Karpas-422 (cell line): ENCODE measurements at regions not wholly inside any gene's neighbourhood (a gene's known extent, or its start where the extent isn't known, plus 50 kb on each side); places are given as distances from the start of the nearest gene placed in this dataset.

Experiments used
- DNase-seq: peaks from one replicate; pipeline ENCODE4 v3.0.0-alpha.2; 2015
- H2AFZ ChIP-seq: fragments of 200-600 bp; sonication (generic); 2 replicates; pipeline ENCODE4 v1.6.1; 2014; ENCODE audit warnings: antibody characterized with exemption, low read length, mixed read lengths
- H3K27ac ChIP-seq: fragments of 200-600 bp; sonication (generic); 2 replicates; pipeline ENCODE4 v1.5.1; 2014; ENCODE audit warnings: mild to moderate bottlenecking, low read length, moderate library complexity
- H3K27me3 ChIP-seq: fragments of 200-600 bp; sonication (generic); 2 replicates; pipeline ENCODE4 v1.6.1; 2014; ENCODE audit warnings: low read length, mixed read lengths
- H3K36me3 ChIP-seq: fragments of 200-600 bp; sonication (generic); 2 replicates; pipeline ENCODE4 v1.6.1; 2014; ENCODE audit warnings: low read length, mixed read lengths; ENCODE audit not compliant: insufficient read depth
- H3K4me1 ChIP-seq: fragments of 200-600 bp; sonication (generic); 2 replicates; pipeline ENCODE4 v1.6.1; 2014; ENCODE audit warnings: mild to moderate bottlenecking, low read length, mixed read lengths
- H3K4me2 ChIP-seq: fragments of 200-600 bp; sonication (generic); 2 replicates; pipeline ENCODE4 v1.6.1; 2014; ENCODE audit warnings: low read length, low read depth, mild to moderate bottlenecking; ENCODE audit not compliant: poor library complexity, severe bottlenecking
- H3K4me3 ChIP-seq: fragments of 200-600 bp; sonication (generic); 2 replicates; pipeline ENCODE4 v1.5.1; 2014; ENCODE audit warnings: mild to moderate bottlenecking, antibody characterized with exemption, low read length, mixed read lengths
- H3K79me2 ChIP-seq: fragments of 200-600 bp; sonication (generic); 2 replicates; pipeline ENCODE4 v1.6.1; 2014; ENCODE audit warnings: mild to moderate bottlenecking, low read length, mixed read lengths
- H3K9ac ChIP-seq: fragments of 200-600 bp; sonication (generic); 2 replicates; pipeline ENCODE4 v1.6.0; 2014; ENCODE audit warnings: low read length
- H3K9me2 ChIP-seq: fragments of 200-600 bp; sonication (generic), shearing (Covaris generic); replicated peaks from 2 replicates; pipeline ENCODE4 v1.6.0; 2014; ENCODE audit warnings: mild to moderate bottlenecking, low read length, moderate library complexity; ENCODE audit not compliant: insufficient read depth
- H3K9me3 ChIP-seq: fragments of 300-700, 200-600 bp; sonication (generic); 2 replicates; pipeline ENCODE4 v1.6.1; 2014; ENCODE audit warnings: low read length, mixed read lengths
- H4K20me1 ChIP-seq: fragments of 200-600 bp; sonication (generic); 2 replicates; pipeline ENCODE4 v1.6.1; 2014; ENCODE audit warnings: mild to moderate bottlenecking, antibody characterized with exemption, low read length, low read depth; ENCODE audit not compliant: insufficient read depth

DNA sequence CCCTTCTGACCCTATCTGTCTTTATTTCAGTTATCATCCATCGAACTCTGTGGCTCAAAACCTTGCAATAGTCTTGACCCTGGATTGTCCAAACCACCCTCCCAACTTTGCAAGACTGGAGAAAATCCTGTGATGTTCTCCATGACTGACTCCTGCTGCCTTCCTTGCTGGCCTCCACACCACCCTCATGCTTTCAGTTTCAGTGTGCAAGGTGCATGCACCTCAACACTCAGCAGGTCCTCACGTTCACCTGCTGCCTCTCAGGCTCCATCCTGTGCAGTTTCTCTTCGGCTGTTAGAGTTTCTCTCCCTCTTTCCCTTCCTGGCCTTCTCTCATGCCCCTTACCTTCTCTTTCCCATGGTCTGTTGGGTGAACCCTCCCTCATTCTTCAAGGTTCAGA, 59.4 kb upstream of the ASIC2 start:
- no peaks in the 10 kb centered on the region for H3K79me2 ChIP-seq
- H3K27me3 ChIP-seq, result no peaks in the 10 kb centered on the region
- H3K36me3 ChIP-seq, result no peaks in the 10 kb centered on the region
- H3K9me3 ChIP-seq, result no peaks in the 10 kb centered on the region
- H3K4me1 ChIP-seq, result no peaks in the 10 kb centered on the region
- H4K20me1 ChIP-seq, result no peaks in the 10 kb centered on the region
- no peak overlapping the region for H3K27ac ChIP-seq
- no peak overlapping the region for H3K4me3 ChIP-seq
- no peak overlapping the region for H3K4me2 ChIP-seq
- DNase-seq, result no peak
- H2AFZ ChIP-seq, result no peak overlapping the region
- no peak overlapping the region for H3K9ac ChIP-seq
- no peaks in the 10 kb centered on the region for H3K9me2 ChIP-seq

GRCh38 chr17:33356266-33356665, 63.2 kb upstream of the ASIC2 start:
- no peaks in the 10 kb centered on the region for H3K79me2 ChIP-seq
- no peaks in the 10 kb centered on the region for H3K27me3 ChIP-seq
- no peak overlapping the region for H3K4me2 ChIP-seq

DNA sequence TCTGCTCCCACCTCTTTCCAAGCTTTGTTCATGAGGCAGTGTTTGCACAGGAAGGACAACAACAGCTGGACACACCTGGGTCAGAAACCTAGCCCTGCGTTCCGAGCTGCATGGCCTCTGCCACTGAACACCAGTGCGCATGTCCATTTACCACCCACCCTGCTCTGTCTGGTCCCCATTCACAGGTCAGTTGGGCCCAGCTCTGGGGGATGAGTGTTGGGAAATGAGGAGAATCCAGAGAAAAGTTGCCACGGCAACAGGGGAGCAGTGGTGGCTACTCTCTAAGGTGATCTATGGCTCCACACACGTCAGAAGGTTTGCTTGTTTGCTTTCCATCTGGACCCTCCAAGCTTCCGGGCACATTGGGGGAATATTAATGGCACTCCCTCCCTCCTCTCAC, 70.4 kb upstream of the ASIC2 start:
- H3K4me3 ChIP-seq, result no peak overlapping the region
- no peak overlapping the region for H2AFZ ChIP-seq
- H3K27ac ChIP-seq, result no peak overlapping the region
- H3K9me3 ChIP-seq, result no peaks in the 10 kb centered on the region
- no peak overlapping the region for H3K4me2 ChIP-seq
- H3K36me3 ChIP-seq, result no peaks in the 10 kb centered on the region
- DNase-seq, result no peak
- H3K9ac ChIP-seq, result no peak overlapping the region
- H3K27me3 ChIP-seq, result 0 out of 2 replicates have a peak, but pooled peaks cover 3% of the 10 kb centered on the region
- no peaks in the 10 kb centered on the region for H3K4me1 ChIP-seq
- H3K79me2 ChIP-seq, result no peaks in the 10 kb centered on the region
- no peaks in the 10 kb centered on the region for H3K9me2 ChIP-seq
- no peaks in the 10 kb centered on the region for H4K20me1 ChIP-seq

More at GRCh38 chr17:33356266-33356665, 63.2 kb upstream of the ASIC2 start:
- H3K27ac ChIP-seq, result no peak overlapping the region
- H2AFZ ChIP-seq, result no peak overlapping the region
- no peaks in the 10 kb centered on the region for H3K9me3 ChIP-seq
- no peaks in the 10 kb centered on the region for H3K4me1 ChIP-seq
- no peaks in the 10 kb centered on the region for H4K20me1 ChIP-seq
- H3K9ac ChIP-seq, result no peak overlapping the region
- H3K4me3 ChIP-seq, result no peak overlapping the region
- H3K36me3 ChIP-seq, result no peaks in the 10 kb centered on the region
- H3K9me2 ChIP-seq, result no peaks in the 10 kb centered on the region
- no peak for DNase-seq

- no peak for DNase-seq
- H3K4me3 ChIP-seq, result no peak overlapping the region
- H3K9me2 ChIP-seq, result no peaks in the 10 kb centered on the region
- H3K79me2 ChIP-seq, result no peaks in the 10 kb centered on the region
- no peaks in the 10 kb centered on the region for H3K36me3 ChIP-seq
- 0 out of 2 replicates have a peak, but pooled peaks cover 3% of the 10 kb centered on the region for H3K27me3 ChIP-seq
- no peak overlapping the region for H3K4me2 ChIP-seq
- no peaks in the 10 kb centered on the region for H3K9me3 ChIP-seq
- H2AFZ ChIP-seq, result no peak overlapping the region
- no peaks in the 10 kb centered on the region for H3K4me1 ChIP-seq
- H3K27ac ChIP-seq, result no peak overlapping the region
- H4K20me1 ChIP-seq, result no peaks in the 10 kb centered on the region
- H3K9ac ChIP-seq, result no peak overlapping the region
Observed at GRCh38 chr17:33366960-33367359, 73.9 kb upstream of the ASIC2 start.

GRCh38 chr17:33369149-33369548, 76.1 kb upstream of the ASIC2 start:
- no peak overlapping the region for H3K4me3 ChIP-seq
- H4K20me1 ChIP-seq, result no peaks in the 10 kb centered on the region
- no peak for DNase-seq
- no peaks in the 10 kb centered on the region for H3K36me3 ChIP-seq
- H2AFZ ChIP-seq, result no peak overlapping the region
- H3K4me2 ChIP-seq, result no peak overlapping the region
- H3K27ac ChIP-seq, result no peak overlapping the region
- no peaks in the 10 kb centered on the region for H3K9me3 ChIP-seq
- H3K79me2 ChIP-seq, result no peaks in the 10 kb centered on the region
- H3K9me2 ChIP-seq, result no peaks in the 10 kb centered on the region
- no peak overlapping the region for H3K9ac ChIP-seq
- 0 out of 2 replicates have a peak, but pooled peaks cover 3% of the 10 kb centered on the region for H3K27me3 ChIP-seq
- H3K4me1 ChIP-seq, result no peaks in the 10 kb centered on the region

GRCh38 chr17:33369876-33370275, 76.8 kb upstream of the ASIC2 start:
- no peaks in the 10 kb centered on the region for H3K4me1 ChIP-seq
- no peak overlapping the region for H3K4me3 ChIP-seq
- DNase-seq, result no peak
- no peaks in the 10 kb centered on the region for H3K9me3 ChIP-seq
- no peaks in the 10 kb centered on the region for H3K36me3 ChIP-seq
- no peaks in the 10 kb centered on the region for H3K79me2 ChIP-seq
- no peaks in the 10 kb centered on the region for H4K20me1 ChIP-seq
- no peak overlapping the region for H3K27ac ChIP-seq
- H3K9ac ChIP-seq, result no peak overlapping the region
- 0 out of 2 replicates have a peak, but pooled peaks cover 3% of the 10 kb centered on the region for H3K27me3 ChIP-seq
- H3K9me2 ChIP-seq, result no peaks in the 10 kb centered on the region
- no peak overlapping the region for H3K4me2 ChIP-seq
- H2AFZ ChIP-seq, result no peak overlapping the region

DNA sequence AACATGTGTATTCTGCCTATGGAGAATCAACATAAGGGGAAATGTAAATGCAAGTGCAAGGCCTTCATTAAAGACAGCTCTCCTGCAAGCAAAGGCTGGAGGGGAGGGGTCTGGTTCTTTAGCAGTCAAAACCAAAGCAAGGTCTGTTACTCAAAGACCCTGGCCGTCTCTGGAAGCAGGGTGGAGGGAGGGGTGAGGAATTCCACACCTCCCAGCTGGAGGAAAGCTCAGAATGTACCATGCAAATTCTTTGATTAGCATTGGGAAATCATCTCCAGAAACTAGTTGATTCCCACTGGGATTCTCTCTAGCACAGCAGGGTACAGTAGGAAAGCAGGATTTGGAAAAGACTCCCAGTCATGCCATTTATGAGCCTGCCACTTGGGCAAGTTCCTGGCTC, 77.3 kb upstream of the ASIC2 start:
- Histone ChIP-seq H3K9me3 (no peaks in the 10 kb centered on the region), H3K4me2 (no peak overlapping the region), H4K20me1 (no peaks in the 10 kb centered on the region), H3K9ac (no peak overlapping the region), H3K36me3 (no peaks in the 10 kb centered on the region), H3K9me2 (no peaks in the 10 kb centered on the region), H3K4me3 (no peak overlapping the region), H3K27me3 (0 out of 2 replicates have a peak, but pooled peaks cover 3% of the 10 kb centered on the region), H3K27ac (no peak overlapping the region), H3K4me1 (no peaks in the 10 kb centered on the region), H3K79me2 (no peaks in the 10 kb centered on the region), H2AFZ (no peak overlapping the region)
- DNase-seq, result no peak

GRCh38 chr17:33371377-33371776, 78.3 kb upstream of the ASIC2 start:
- no peaks in the 10 kb centered on the region for H3K4me1 ChIP-seq
- no peak overlapping the region for H3K4me2 ChIP-seq
- H3K36me3 ChIP-seq, result no peaks in the 10 kb centered on the region
- H3K4me3 ChIP-seq, result no peak overlapping the region
- no peaks in the 10 kb centered on the region for H4K20me1 ChIP-seq
- no peak overlapping the region for H3K27ac ChIP-seq
- DNase-seq, result no peak
- H3K9me3 ChIP-seq, result no peaks in the 10 kb centered on the region
- no peak overlapping the region for H3K9ac ChIP-seq
- H3K79me2 ChIP-seq, result no peaks in the 10 kb centered on the region
- 0 out of 2 replicates have a peak, but pooled peaks cover 3% of the 10 kb centered on the region for H3K27me3 ChIP-seq
- no peaks in the 10 kb centered on the region for H3K9me2 ChIP-seq
- H2AFZ ChIP-seq, result no peak overlapping the region

DNA sequence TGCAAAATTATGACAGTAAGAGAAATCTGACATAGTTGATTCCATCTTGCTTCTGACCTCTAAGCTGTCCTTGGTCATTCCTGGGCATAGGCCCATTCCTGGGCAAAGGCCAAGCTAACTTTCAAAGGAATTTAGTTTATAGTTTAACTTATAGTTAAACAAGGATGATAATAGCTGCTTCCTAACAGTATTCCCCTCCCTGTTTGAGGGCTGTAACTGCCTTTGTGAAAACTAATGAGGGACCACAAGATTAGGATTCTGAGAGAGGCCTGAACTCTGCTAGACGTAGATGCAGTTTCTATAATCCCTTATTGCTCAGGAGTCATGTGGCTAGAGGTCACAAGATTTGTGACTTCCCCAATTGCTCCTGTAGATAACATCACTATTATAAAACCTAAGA, 80.2 kb upstream of the ASIC2 start:
- H3K9me3 ChIP-seq, result no peaks in the 10 kb centered on the region
- no peaks in the 10 kb centered on the region for H3K27me3 ChIP-seq
- H3K27ac ChIP-seq, result no peak overlapping the region
- no peaks in the 10 kb centered on the region for H3K79me2 ChIP-seq
- H3K4me2 ChIP-seq, result no peak overlapping the region
- no peaks in the 10 kb centered on the region for H3K36me3 ChIP-seq
- no peak overlapping the region for H3K4me3 ChIP-seq
- no peaks in the 10 kb centered on the region for H3K9me2 ChIP-seq
- no peaks in the 10 kb centered on the region for H3K4me1 ChIP-seq
- H3K9ac ChIP-seq, result no peak overlapping the region
- no peaks in the 10 kb centered on the region for H4K20me1 ChIP-seq
- H2AFZ ChIP-seq, result no peak overlapping the region
- DNase-seq, result no peak
